ENCODE measurements at regions not wholly inside any gene's neighbourhood (a gene's known extent, or its start where the extent isn't known, plus 50 kb on each side); places are given as distances from the start of the nearest gene placed in this dataset.

GRCh38 chr1:208682664-208683013, 438.5 kb upstream of the PLXNA2 start:
- H3K4me1 ChIP-seq, result no peaks in the 10 kb centered on the region
- no peak overlapping the region for H3K4me3 ChIP-seq
- no peaks in the 10 kb centered on the region for H3K36me3 ChIP-seq (replicated peaks)
- in situ Hi-C loops (cut with MboI; ENCODE audit: low sequenced_read_pairs), result no loop called here
- DNase-seq (ENCODE audit: low spot score in 2 of 2), result no peak
- H3K27me3 ChIP-seq (ENCODE audit: low read depth), result no peaks in the 10 kb centered on the region
- H3K9me3 ChIP-seq, result no peaks in the 10 kb centered on the region

DNA sequence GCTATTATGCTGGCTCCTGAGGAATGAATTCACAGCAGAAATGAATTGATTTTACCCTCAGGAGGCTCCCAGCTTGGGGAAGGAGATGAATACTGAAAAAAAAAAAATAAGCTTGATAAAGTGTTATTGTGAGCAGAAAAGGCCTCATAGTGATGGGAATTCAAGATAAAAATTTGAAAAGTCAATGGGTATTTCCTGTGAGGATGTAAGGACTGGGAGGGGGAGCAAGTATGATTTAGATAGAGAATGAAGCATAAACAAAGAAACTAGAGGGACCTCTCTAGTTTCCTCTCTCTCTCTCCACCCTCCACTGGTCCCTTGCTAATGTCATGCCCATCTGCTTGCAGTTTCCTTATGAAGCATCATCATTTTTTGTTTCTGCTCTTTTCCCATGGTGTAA, 439.0 kb upstream of the PLXNA2 start:
- H3K4me1 ChIP-seq, result no peaks in the 10 kb centered on the region
- H3K36me3 ChIP-seq (replicated peaks), result no peaks in the 10 kb centered on the region
- no peak overlapping the region for H3K4me3 ChIP-seq
- no peaks in the 10 kb centered on the region for H3K27me3 ChIP-seq (ENCODE audit: low read depth)
- no peak for DNase-seq (ENCODE audit: low spot score in 2 of 2)
- no peaks in the 10 kb centered on the region for H3K9me3 ChIP-seq
- in situ Hi-C loops (cut with MboI; ENCODE audit: low sequenced_read_pairs), result no loop called here

DNA sequence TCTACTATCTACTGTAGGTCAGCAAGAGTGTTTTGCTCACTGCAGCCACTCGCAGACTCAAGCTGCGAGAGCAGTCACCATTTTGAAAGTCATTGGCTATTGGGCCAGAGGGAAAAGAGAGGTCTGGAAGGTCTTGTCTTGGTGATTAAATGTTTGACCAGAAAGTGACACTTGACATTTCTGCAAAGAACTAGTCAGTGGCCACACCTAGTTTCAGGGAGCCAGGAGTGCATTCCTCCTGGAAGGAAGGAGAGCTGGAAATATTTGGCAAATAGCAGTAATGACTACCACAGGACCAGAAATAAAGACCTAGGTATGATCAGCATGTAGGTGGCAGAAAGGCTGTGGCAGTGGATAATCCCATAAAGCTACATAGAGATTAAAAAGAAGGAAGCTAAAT, 440.0 kb upstream of the PLXNA2 start:
- no peak overlapping the region for H3K4me3 ChIP-seq
- no peaks in the 10 kb centered on the region for H3K36me3 ChIP-seq (replicated peaks)
- no peaks in the 10 kb centered on the region for H3K9me3 ChIP-seq
- no peak for DNase-seq (ENCODE audit: low spot score in 2 of 2)
- no peaks in the 10 kb centered on the region for H3K27me3 ChIP-seq (ENCODE audit: low read depth)
- H3K4me1 ChIP-seq, result no peaks in the 10 kb centered on the region
- in situ Hi-C loops (cut with MboI; ENCODE audit: low sequenced_read_pairs), result no loop called here

- no peak overlapping the region for H3K4me3 ChIP-seq
- no peak for DNase-seq (ENCODE audit: low spot score in 2 of 2)
- H3K27me3 ChIP-seq (ENCODE audit: low read depth), result no peaks in the 10 kb centered on the region
- H3K9me3 ChIP-seq, result no peaks in the 10 kb centered on the region
- H3K36me3 ChIP-seq (replicated peaks), result no peaks in the 10 kb centered on the region
- in situ Hi-C loops (cut with MboI; ENCODE audit: low sequenced_read_pairs), result no loop called here
- no peaks in the 10 kb centered on the region for H3K4me1 ChIP-seq
These were observed 442.4 kb upstream of the PLXNA2 start for GRCh38 chr1:208686592-208686991.

GRCh38 chr1:208688656-208689315, 444.6 kb upstream of the PLXNA2 start:
- Histone ChIP-seq H3K4me3 (no peak overlapping the region), H3K4me1 (no peaks in the 10 kb centered on the region)
- in situ Hi-C loops (cut with MboI; ENCODE audit: low sequenced_read_pairs), result no loop called here

GRCh38 chr1:208691012-208691411, 446.8 kb upstream of the PLXNA2 start:
- in situ Hi-C loops (cut with MboI; ENCODE audit: low sequenced_read_pairs), result no loop called here
- Histone ChIP-seq H3K9me3 (no peaks in the 10 kb centered on the region), H3K36me3 (replicated peaks) (no peaks in the 10 kb centered on the region), H3K4me1 (no peaks in the 10 kb centered on the region), H3K4me3 (no peak overlapping the region), H3K27me3 (ENCODE audit: low read depth) (no peaks in the 10 kb centered on the region)
- no peak for DNase-seq (ENCODE audit: low spot score in 2 of 2)

More at GRCh38 chr1:208688656-208689315, 444.6 kb upstream of the PLXNA2 start:
- no peaks in the 10 kb centered on the region for H3K27me3 ChIP-seq (ENCODE audit: low read depth)
- no peaks in the 10 kb centered on the region for H3K36me3 ChIP-seq (replicated peaks)
- no peaks in the 10 kb centered on the region for H3K9me3 ChIP-seq
- DNase-seq (ENCODE audit: low spot score in 2 of 2), result no peak

- no peaks in the 10 kb centered on the region for H3K9me3 ChIP-seq
These were observed 465.8 kb upstream of the PLXNA2 start for GRCh38 chr1:208709981-208710380.

GRCh38 chr1:208714323-208714722, 470.1 kb upstream of the PLXNA2 start:
- Histone ChIP-seq H3K9me3 (no peaks in the 10 kb centered on the region), H3K27me3 (ENCODE audit: low read depth) (no peaks in the 10 kb centered on the region), H3K36me3 (replicated peaks) (no peaks in the 10 kb centered on the region), H3K4me3 (no peak overlapping the region), H3K4me1 (no peaks in the 10 kb centered on the region)
- in situ Hi-C loops (cut with MboI; ENCODE audit: low sequenced_read_pairs), result no loop called here
- no peak for DNase-seq (ENCODE audit: low spot score in 2 of 2)

More at GRCh38 chr1:208709981-208710380, 465.8 kb upstream of the PLXNA2 start:
- Histone ChIP-seq H3K4me1 (no peaks in the 10 kb centered on the region), H3K4me3 (no peak overlapping the region), H3K36me3 (replicated peaks) (no peaks in the 10 kb centered on the region), H3K27me3 (ENCODE audit: low read depth) (no peaks in the 10 kb centered on the region)
- in situ Hi-C loops (cut with MboI; ENCODE audit: low sequenced_read_pairs), result no loop called here
- DNase-seq (ENCODE audit: low spot score in 2 of 2), result no peak

- in situ Hi-C loops (cut with MboI; ENCODE audit: low sequenced_read_pairs), result no loop called here
- H3K27me3 ChIP-seq (ENCODE audit: low read depth), result no peaks in the 10 kb centered on the region
- no peaks in the 10 kb centered on the region for H3K4me1 ChIP-seq
These were observed 473.3 kb upstream of the PLXNA2 start for GRCh38 chr1:208717525-208717924.

DNA sequence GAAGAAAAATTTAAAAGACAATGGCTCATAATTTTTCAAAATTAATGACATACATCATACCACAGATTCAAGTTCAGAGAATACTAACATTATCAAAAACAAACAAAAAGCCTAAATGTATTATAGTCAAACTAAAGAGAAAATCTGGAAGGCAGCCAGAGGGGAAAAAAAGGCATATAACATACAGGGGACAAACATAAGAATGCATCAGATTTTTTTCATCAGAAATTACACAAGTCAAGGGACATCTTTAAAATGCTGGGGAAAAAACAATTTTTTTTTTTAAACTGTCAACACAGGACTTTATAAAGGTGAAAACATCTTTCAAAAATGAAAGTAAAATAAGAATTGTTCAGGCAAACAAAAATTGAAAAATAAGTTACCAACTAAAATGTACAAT, 478.4 kb upstream of the PLXNA2 start:
- Histone ChIP-seq H3K9me3 (no peaks in the 10 kb centered on the region), H3K4me1 (no peaks in the 10 kb centered on the region), H3K27me3 (ENCODE audit: low read depth) (no peaks in the 10 kb centered on the region), H3K4me3 (no peak overlapping the region), H3K36me3 (replicated peaks) (no peaks in the 10 kb centered on the region)
- no peak for DNase-seq (ENCODE audit: low spot score in 2 of 2)
- in situ Hi-C loops (cut with MboI; ENCODE audit: low sequenced_read_pairs), result no loop called here

More at GRCh38 chr1:208717525-208717924, 473.3 kb upstream of the PLXNA2 start:
- H3K36me3 ChIP-seq (replicated peaks), result no peaks in the 10 kb centered on the region
- DNase-seq (ENCODE audit: low spot score in 2 of 2), result no peak
- H3K9me3 ChIP-seq, result no peaks in the 10 kb centered on the region
- H3K4me3 ChIP-seq, result no peak overlapping the region

DNA sequence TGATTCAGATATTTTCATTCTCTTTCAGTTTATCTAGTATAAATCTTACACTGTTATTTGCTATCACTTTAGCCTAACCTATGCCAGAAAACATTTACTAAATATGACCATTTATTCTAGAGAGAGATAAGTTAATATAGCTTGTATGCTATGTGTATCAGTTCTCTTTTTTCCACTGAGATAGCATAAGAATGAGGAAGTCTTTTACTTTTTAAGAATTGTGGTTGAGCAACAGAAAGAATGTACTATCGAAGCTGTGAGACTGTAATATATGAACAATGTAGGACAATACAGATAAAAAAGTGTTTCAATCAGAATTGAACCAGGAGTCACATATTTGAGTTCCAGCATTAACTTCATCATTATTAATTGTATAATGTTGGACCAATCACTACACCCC, 479.9 kb upstream of the PLXNA2 start:
- Histone ChIP-seq H3K9me3 (no peaks in the 10 kb centered on the region), H3K4me1 (no peaks in the 10 kb centered on the region), H3K36me3 (replicated peaks) (no peaks in the 10 kb centered on the region), H3K4me3 (no peak overlapping the region), H3K27me3 (ENCODE audit: low read depth) (no peaks in the 10 kb centered on the region)
- DNase-seq (ENCODE audit: low spot score in 2 of 2), result no peak
- in situ Hi-C loops (cut with MboI; ENCODE audit: low sequenced_read_pairs), result no loop called here

DNA sequence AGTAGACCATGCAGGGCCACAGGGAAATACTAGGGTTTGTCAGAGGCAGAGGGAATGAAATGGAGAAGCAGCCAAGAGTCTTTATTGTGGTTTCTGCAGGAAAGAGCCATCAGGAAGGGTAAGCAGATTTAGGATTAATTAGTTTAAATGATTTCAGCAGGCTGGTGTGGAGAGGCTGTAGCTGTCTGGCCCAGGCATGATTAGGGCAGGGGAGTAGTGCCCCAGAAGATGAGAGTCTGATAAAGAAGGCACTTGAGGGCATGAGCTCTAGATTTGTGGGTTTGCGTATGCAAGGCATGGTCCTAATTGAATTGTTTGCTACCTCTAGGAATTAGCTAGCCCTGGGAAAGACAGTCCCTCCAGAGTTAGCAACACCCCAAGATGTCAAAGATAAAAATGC, 484.6 kb upstream of the PLXNA2 start:
- DNase-seq (ENCODE audit: low spot score in 2 of 2), result no peak
- no peaks in the 10 kb centered on the region for H3K36me3 ChIP-seq (replicated peaks)
- in situ Hi-C loops (cut with MboI; ENCODE audit: low sequenced_read_pairs), result no loop called here

DNA sequence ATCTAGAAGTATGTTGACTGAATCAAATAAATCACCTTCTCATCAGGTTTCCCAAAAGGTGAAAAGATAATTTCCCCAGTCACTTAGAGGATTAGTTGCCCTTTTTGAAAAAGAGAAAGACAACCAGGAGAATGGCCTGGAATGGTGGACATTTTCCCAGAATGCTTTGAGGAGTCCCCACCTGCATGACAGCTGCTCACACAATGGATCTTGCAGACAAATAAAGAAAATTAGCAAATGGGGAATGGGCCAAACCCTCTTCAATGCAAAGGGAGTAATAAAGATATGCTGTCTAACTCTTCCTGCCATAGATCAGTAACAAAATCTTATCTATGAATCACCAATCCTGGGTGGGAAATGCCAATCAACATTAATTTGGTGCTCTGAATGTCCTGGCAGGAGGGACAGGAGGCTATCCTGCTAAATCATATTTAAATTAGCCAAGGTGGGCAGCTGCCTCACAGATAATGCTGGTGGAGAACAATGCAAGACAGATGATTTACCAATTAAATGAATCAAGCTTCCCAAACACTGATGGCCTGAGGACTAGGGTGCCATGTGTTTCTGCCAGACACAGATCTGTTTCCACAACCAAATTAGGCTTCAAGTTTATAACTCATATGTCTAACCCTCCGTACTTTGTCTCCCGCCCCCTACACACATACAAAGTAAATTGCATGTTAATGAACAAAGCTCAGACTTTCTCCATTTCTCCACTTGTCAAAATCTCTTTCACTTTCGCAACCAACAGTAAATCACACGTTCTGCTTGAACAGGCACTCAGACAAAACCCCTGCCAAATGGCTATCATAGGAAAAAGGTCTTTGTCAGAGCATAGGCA, 488.0 kb upstream of the PLXNA2 start:
- Histone ChIP-seq H3K4me1 (no peaks in the 10 kb centered on the region), H3K36me3 (replicated peaks) (no peaks in the 10 kb centered on the region), H3K4me3 (no peak overlapping the region), H3K9me3 (no peaks in the 10 kb centered on the region), H3K27me3 (ENCODE audit: low read depth) (no peaks in the 10 kb centered on the region)
- DNase-seq (ENCODE audit: low spot score in 2 of 2), result no peak
- in situ Hi-C loops (cut with MboI; ENCODE audit: low sequenced_read_pairs), result no loop called here

More for the DNA sequence above, 484.6 kb upstream of the PLXNA2 start:
- Histone ChIP-seq H3K27me3 (ENCODE audit: low read depth) (no peaks in the 10 kb centered on the region), H3K4me3 (no peak overlapping the region), H3K9me3 (no peaks in the 10 kb centered on the region), H3K4me1 (no peaks in the 10 kb centered on the region)

GRCh38 chr1:208737161-208737560, 493.0 kb upstream of the PLXNA2 start:
- DNase-seq (ENCODE audit: low spot score in 2 of 2), result no peak
- Histone ChIP-seq H3K4me1 (no peaks in the 10 kb centered on the region), H3K9me3 (no peaks in the 10 kb centered on the region), H3K27me3 (ENCODE audit: low read depth) (no peaks in the 10 kb centered on the region), H3K36me3 (replicated peaks) (no peaks in the 10 kb centered on the region), H3K4me3 (no peak overlapping the region)
- in situ Hi-C loops (cut with MboI; ENCODE audit: low sequenced_read_pairs), result no loop called here
